ENCODE measurements at regions not wholly inside any gene's neighbourhood (a gene's known extent, or its start where the extent isn't known, plus 50 kb on each side); places are given as distances from the start of the nearest gene placed in this dataset.

DNA sequence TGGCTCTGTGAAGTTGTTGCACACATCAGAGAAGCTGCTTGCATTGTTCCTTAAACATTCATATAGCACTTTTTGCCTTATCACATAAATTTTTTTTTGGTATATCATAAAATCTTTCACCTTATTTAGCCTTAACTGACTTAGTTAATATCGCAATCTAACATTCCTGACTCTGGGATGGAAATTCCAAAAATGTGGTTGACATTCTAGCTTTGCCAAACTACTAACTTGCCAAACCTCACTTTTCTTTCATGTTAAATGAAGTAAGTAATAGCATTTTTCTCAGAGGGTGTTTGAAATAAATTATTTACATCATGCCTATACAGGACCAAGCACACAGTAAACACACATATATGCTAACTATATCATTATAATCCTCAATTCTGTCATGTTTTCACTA is 736.9 kb upstream of the PCDH9 start:
- Histone ChIP-seq H3K27me3 (ENCODE audit: control insufficient read depth, extremely low read depth, insufficient read depth, low read length) (no peaks in the 10 kb centered on the region), H3K36me3 (ENCODE audit: control insufficient read depth in 2 of 2, extremely low read depth in 1 of 2, insufficient read depth in 2 of 2, low read length in 2 of 2) (no peaks in the 10 kb centered on the region), H2AFZ (ENCODE audit: control insufficient read depth, low read length) (no peak overlapping the region), H3K4me1 (ENCODE audit: control insufficient read depth, extremely low read depth, insufficient read depth, low read length) (no peaks in the 10 kb centered on the region), H3K4me2 (ENCODE audit: control insufficient read depth, extremely low read depth, insufficient read depth, low read depth, low read length) (no peak overlapping the region), H3K27ac (ENCODE audit: control insufficient read depth, insufficient read depth, low read length) (no peak overlapping the region), H3K9ac (ENCODE audit: control insufficient read depth, extremely low read depth, insufficient read depth, low read length) (no peak overlapping the region), H3K9me3 (ENCODE audit: control insufficient read depth, low read depth, low read length) (no peaks in the 10 kb centered on the region), H3K9me1 (ENCODE audit: control insufficient read depth, extremely low read depth, insufficient read depth, low read length) (no peaks in the 10 kb centered on the region), H3K4me3 (ENCODE audit: control insufficient read depth in 2 of 3, extremely low read depth in 1 of 3, insufficient read depth in 2 of 3, low read depth in 1 of 3, low read length in 3 of 3) (no peak overlapping the region), H3K79me2 (ENCODE audit: control insufficient read depth, insufficient read depth, low read length) (no peaks in the 10 kb centered on the region), H4K20me1 (ENCODE audit: control insufficient read depth, extremely low read depth, insufficient read depth, low read length) (no peaks in the 10 kb centered on the region)
- dilution Hi-C loops (cut with MboI; ENCODE audit: extremely low pct_ligation_motif_present, low sequenced_read_pairs), result no loop called here
- FAIRE-seq, result no peak
- no peak for TF ChIP-seq EZH2 (IDR thresholded peaks at IDR 0.05; ENCODE audit: low read length)
- TF ChIP-seq, protein P1, sequence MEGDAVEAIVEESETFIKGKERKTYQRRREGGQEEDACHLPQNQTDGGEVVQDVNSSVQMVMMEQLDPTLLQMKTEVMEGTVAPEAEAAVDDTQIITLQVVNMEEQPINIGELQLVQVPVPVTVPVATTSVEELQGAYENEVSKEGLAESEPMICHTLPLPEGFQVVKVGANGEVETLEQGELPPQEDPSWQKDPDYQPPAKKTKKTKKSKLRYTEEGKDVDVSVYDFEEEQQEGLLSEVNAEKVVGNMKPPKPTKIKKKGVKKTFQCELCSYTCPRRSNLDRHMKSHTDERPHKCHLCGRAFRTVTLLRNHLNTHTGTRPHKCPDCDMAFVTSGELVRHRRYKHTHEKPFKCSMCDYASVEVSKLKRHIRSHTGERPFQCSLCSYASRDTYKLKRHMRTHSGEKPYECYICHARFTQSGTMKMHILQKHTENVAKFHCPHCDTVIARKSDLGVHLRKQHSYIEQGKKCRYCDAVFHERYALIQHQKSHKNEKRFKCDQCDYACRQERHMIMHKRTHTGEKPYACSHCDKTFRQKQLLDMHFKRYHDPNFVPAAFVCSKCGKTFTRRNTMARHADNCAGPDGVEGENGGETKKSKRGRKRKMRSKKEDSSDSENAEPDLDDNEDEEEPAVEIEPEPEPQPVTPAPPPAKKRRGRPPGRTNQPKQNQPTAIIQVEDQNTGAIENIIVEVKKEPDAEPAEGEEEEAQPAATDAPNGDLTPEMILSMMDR (optimal IDR thresholded peaks at IDR 0.05 in 1 of 3, IDR thresholded peaks at IDR 0.05 in 1 of 3, conservative IDR thresholded peaks at IDR 0.05 in 1 of 3; ENCODE audit: extremely low read depth in 1 of 3, insufficient read depth in 2 of 3, low read length in 3 of 3), result no peak
- no peak for DNase-seq (ENCODE audit: low read depth, low spot score)

DNA sequence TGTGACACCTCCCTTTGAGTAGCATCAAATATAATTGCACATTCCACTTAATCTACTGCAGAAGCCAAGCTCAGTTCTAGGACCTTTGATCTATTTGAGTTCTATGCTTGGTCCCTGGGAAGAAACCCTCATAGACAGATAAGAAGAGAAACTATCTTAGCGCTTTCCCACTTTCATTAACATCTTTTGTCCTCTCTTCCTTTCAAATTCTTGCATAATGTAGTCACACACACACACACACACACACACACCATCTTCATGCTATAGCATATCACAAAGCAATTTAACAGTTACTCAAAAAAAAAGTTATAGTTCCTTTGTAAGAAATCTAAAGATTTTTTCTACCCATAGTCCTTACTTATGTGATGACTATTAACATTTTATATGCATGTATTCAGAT is 735.9 kb upstream of the PCDH9 start:
- FAIRE-seq, result no peak

More for the DNA sequence above, 735.9 kb upstream of the PCDH9 start:
- Histone ChIP-seq H2AFZ (ENCODE audit: control insufficient read depth, low read length) (no peak overlapping the region), H3K4me3 (ENCODE audit: control insufficient read depth in 2 of 3, extremely low read depth in 1 of 3, insufficient read depth in 2 of 3, low read depth in 1 of 3, low read length in 3 of 3) (no peak overlapping the region), H3K4me1 (ENCODE audit: control insufficient read depth, extremely low read depth, insufficient read depth, low read length) (no peaks in the 10 kb centered on the region), H3K27ac (ENCODE audit: control insufficient read depth, insufficient read depth, low read length) (no peak overlapping the region), H3K79me2 (ENCODE audit: control insufficient read depth, insufficient read depth, low read length) (no peaks in the 10 kb centered on the region), H3K9me1 (ENCODE audit: control insufficient read depth, extremely low read depth, insufficient read depth, low read length) (no peaks in the 10 kb centered on the region), H3K9ac (ENCODE audit: control insufficient read depth, extremely low read depth, insufficient read depth, low read length) (no peak overlapping the region), H3K27me3 (ENCODE audit: control insufficient read depth, extremely low read depth, insufficient read depth, low read length) (no peaks in the 10 kb centered on the region), H3K36me3 (ENCODE audit: control insufficient read depth in 2 of 2, extremely low read depth in 1 of 2, insufficient read depth in 2 of 2, low read length in 2 of 2) (no peaks in the 10 kb centered on the region), H4K20me1 (ENCODE audit: control insufficient read depth, extremely low read depth, insufficient read depth, low read length) (no peaks in the 10 kb centered on the region), H3K4me2 (ENCODE audit: control insufficient read depth, extremely low read depth, insufficient read depth, low read depth, low read length) (no peak overlapping the region), H3K9me3 (ENCODE audit: control insufficient read depth, low read depth, low read length) (no peaks in the 10 kb centered on the region)
- no peak for TF ChIP-seq EZH2 (IDR thresholded peaks at IDR 0.05; ENCODE audit: low read length)
- TF ChIP-seq, protein P1 (optimal IDR thresholded peaks at IDR 0.05 in 1 of 3, IDR thresholded peaks at IDR 0.05 in 1 of 3, conservative IDR thresholded peaks at IDR 0.05 in 1 of 3; ENCODE audit: extremely low read depth in 1 of 3, insufficient read depth in 2 of 3, low read length in 3 of 3), result no peak
- DNase-seq (ENCODE audit: low read depth, low spot score), result no peak
- dilution Hi-C loops (cut with MboI; ENCODE audit: extremely low pct_ligation_motif_present, low sequenced_read_pairs), result no loop called here

Measured in keratinocyte (primary cell).